Tibial artery (tissue), 4 donors: ENCODE measurements at regions not wholly inside any gene's neighbourhood (a gene's known extent, or its start where the extent isn't known, plus 50 kb on each side); places are given as distances from the start of the nearest gene placed in this dataset.

ENCODE experiments used
- DNase-seq, 2 donors: peaks; one replicate each; pipeline ENCODE4 v3.0.0-alpha.2; 2019
- H3K27ac ChIP-seq, 2 donors: fragments of 200-600 bp; sonication (generic) in 1 of 2; 1 replicate in 1 of 2; 2 replicates in 1 of 2; pipeline ENCODE4 v1.5.1; 2018 to 2019; ENCODE audit warnings: mild to moderate bottlenecking in 1 of 2
- H3K27me3 ChIP-seq, 2 donors: fragments of 200-600 bp; sonication (generic) in 1 of 2; one replicate each; pipeline versions ENCODE4 v1.5.1 to v1.6.0; 2016 to 2019
- H3K36me3 ChIP-seq, 3 donors: fragments of 200-600 bp; sonication (generic) in 2 of 3; one replicate each; pipeline ENCODE4 v1.5.1; 2016 to 2019; ENCODE audit warnings: mild to moderate bottlenecking in 2 of 3
- H3K4me1 ChIP-seq, 4 donors: fragments of 200-600 bp; sonication (generic) in 2 of 4; 1 replicate in 3 of 4; 2 replicates in 1 of 4; pipeline ENCODE4 v1.5.1; 2016 to 2019
- H3K4me3 ChIP-seq, 2 donors: fragments of 200-600 bp; sonication (generic) in 1 of 2; 1 replicate in 1 of 2; 2 replicates in 1 of 2; pipeline ENCODE4 v1.5.1; 2018 to 2019; ENCODE audit warnings: mild to moderate bottlenecking in 2 of 2
- H3K9me3 ChIP-seq, 3 donors: fragments of 200-600 bp; sonication (generic) in 1 of 3; one replicate each; pipeline ENCODE4 v1.5.1; 2016 to 2019
- intact Hi-C: fragments of 100-400 bp; cut with DNase I; formaldehyde crosslinking; loops from one replicate; pipeline ENCODE4 v1.15.0; 2023; ENCODE audit warnings: low total_unique reads
- TF ChIP-seq, protein P1 (sequence below), 2 experiments: fragments of 200-600 bp in 1 of 2; fragments of 450-650 bp in 1 of 2; IDR thresholded peaks; one replicate each; pipeline ENCODE4 v1.5.1; 2017 to 2019; ENCODE audit warnings: antibody characterized with exemption in 2 of 2, mild to moderate bottlenecking in 1 of 2, moderate library complexity in 1 of 2

DNA sequence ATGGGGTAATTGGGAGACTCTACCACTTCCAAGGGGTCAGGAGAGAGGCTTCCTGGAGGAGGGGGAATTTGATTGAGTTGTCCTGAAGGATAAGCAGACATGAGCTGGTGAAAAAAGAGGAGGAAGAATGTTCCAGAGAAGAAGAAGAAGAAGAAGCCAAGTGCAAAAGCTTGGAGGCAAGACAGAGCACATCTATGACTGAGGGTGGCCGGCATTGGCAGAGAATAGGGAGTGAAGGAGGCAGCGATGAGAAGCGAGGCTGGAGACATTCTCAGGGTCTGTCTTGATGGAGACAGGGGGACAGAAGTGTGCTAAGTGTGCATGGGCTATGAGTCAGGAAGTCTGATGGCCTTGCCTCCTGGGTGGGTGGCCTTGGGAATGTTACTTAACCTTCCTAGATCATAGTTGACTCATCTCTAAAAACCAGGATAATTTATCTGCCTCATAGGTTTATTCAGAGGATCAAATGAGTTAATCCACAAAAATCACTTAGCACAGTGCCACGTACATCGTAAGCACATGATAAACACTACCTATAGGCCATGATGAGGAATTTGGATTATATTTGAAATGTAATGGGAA lies 171.7 kb downstream of the ABCC12 start:
- no peak overlapping the region for H3K4me3 ChIP-seq
- H3K4me1 ChIP-seq: no peaks in the 10 kb centered on the region
- no peak overlapping the region for H3K27ac ChIP-seq
- no peaks in the 10 kb centered on the region for H3K9me3 ChIP-seq
- DNase-seq: no peak
- TF ChIP-seq, protein P1, sequence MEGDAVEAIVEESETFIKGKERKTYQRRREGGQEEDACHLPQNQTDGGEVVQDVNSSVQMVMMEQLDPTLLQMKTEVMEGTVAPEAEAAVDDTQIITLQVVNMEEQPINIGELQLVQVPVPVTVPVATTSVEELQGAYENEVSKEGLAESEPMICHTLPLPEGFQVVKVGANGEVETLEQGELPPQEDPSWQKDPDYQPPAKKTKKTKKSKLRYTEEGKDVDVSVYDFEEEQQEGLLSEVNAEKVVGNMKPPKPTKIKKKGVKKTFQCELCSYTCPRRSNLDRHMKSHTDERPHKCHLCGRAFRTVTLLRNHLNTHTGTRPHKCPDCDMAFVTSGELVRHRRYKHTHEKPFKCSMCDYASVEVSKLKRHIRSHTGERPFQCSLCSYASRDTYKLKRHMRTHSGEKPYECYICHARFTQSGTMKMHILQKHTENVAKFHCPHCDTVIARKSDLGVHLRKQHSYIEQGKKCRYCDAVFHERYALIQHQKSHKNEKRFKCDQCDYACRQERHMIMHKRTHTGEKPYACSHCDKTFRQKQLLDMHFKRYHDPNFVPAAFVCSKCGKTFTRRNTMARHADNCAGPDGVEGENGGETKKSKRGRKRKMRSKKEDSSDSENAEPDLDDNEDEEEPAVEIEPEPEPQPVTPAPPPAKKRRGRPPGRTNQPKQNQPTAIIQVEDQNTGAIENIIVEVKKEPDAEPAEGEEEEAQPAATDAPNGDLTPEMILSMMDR (IDR thresholded peaks at IDR 0.05): no peak
- intact Hi-C loops: no loop called here
- H3K27me3 ChIP-seq: no peaks in the 10 kb centered on the region
- no peaks in the 10 kb centered on the region for H3K36me3 ChIP-seq

DNA sequence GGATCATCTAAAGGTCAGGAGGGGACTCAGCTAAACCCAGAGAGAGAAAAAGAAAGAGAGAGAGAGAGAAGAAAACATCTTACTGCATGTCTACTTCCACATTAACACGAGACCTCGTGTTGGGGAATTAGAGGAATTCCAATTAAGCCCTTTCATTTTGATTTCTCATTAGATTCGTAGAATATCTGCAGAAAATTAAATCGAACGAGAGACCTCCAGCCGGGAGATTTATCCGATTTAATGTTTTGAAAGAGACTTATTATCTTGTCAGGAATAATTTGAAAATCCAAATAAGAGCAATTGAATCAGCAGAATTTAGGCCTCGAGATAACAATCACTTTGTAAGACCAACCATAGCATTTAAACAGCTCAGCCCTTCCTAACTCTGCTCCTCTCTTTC lies 175.6 kb downstream of the ABCC12 start:
- Histone ChIP-seq H3K4me3 (no peak overlapping the region), H3K9me3 (no peaks in the 10 kb centered on the region), H3K27ac (no peak overlapping the region), H3K36me3 (no peaks in the 10 kb centered on the region), H3K27me3 (no peaks in the 10 kb centered on the region), H3K4me1 (peaks cover 0 to 5% (median 0%) of the 10 kb centered on the region in 4 donors)
- intact Hi-C loops: no loop called here
- no peak for DNase-seq
- TF ChIP-seq, protein P1 (IDR thresholded peaks at IDR 0.05): no peak

DNA sequence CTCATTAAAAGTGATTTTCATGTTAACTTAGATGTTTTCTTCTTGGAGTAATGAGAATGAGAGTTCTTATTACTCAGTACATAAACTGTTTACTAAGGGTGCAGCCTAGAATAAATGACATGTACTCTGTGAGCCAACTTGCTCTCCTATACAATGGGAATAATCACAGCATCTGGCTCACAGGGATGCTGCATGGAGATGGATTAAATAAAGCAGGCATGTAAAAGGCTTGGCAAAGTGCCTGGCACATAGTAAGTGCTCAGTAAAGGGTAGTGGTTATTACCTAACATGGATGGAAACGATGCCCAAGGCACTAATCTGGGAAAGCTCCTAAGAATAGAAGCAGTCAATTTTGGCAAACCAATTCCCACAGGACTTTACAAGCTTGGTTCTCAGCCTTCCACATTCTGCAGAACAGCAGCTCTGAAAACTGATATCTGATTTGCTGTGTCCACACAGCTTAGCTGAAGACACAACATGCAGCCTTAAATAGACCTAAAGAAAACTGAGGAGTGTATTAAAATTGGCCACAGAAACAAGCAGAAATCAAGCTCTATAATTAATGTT lies 176.1 kb downstream of the ABCC12 start:
- DNase-seq: no peak
- Histone ChIP-seq H3K4me3 (no peak overlapping the region), H3K27me3 (no peaks in the 10 kb centered on the region), H3K27ac (no peak overlapping the region), H3K36me3 (no peaks in the 10 kb centered on the region), H3K9me3 (no peaks in the 10 kb centered on the region), H3K4me1 (peaks cover 0 to 5% (median 0%) of the 10 kb centered on the region in 4 donors)
- TF ChIP-seq, protein P1 (IDR thresholded peaks at IDR 0.05): no peak
- intact Hi-C loops: no loop called here

DNA sequence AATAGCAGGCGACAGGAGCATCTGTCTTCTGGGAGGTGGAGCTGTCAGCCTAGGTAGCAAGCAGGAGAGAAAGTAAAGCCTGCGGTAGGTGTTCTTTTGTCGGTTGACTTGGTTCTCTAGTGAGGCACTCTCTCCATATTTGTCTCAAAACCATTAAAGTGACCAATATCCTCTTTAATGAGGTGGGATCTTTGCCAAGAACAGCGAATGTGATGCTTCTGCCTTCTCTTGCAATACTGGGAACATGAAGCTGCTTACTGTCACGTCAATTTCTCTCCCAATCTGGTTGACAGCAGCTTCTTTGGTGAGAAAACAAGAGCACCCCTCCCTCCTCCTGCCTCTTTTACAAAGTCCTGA lies 176.7 kb downstream of the ABCC12 start:
- Histone ChIP-seq H3K27ac (no peak overlapping the region), H3K36me3 (no peaks in the 10 kb centered on the region), H3K9me3 (no peaks in the 10 kb centered on the region), H3K4me3 (no peak overlapping the region), H3K4me1 (peaks cover 0 to 5% (median 0%) of the 10 kb centered on the region in 4 donors), H3K27me3 (no peaks in the 10 kb centered on the region)
- intact Hi-C loops: no loop called here
- TF ChIP-seq, protein P1 (IDR thresholded peaks at IDR 0.05): no peak
- no peak for DNase-seq

DNA sequence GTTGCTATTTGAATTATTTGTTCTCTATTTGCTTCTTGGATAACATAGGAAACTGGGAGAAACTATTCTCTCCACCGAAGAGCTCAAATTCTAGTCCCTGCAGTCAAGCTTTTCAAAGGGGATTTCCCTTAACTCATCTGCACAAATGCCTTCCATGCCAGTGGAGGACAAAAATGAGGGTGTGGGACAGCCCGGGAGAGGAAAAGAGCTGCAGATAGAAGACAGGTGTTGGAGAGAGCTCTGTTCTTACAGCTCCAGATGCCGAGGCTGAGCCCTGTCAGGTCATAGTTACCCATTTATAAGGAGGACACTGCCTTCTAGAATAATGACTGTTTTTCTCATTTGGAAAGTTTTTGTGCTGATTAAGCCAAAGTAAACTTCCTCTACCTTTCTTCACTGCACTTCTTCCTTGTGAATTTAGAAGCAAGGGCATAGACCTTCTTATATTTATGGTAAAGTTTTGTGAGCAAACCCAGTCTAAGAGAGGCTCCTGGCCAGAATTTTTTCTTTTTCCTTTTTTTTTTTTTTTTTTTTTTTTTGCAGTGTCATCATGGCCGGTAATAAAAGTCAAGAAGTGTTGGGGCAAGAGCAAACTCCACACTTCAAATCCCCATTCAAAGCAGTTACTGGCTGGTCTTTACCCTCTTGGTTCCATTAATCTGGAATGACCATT lies 177.2 kb downstream of the ABCC12 start:
- Histone ChIP-seq H3K4me1 (peaks cover 0 to 5% (median 0%) of the 10 kb centered on the region in 4 donors), H3K27ac (no peak overlapping the region), H3K4me3 (no peak overlapping the region), H3K36me3 (no peaks in the 10 kb centered on the region), H3K9me3 (no peaks in the 10 kb centered on the region), H3K27me3 (no peaks in the 10 kb centered on the region)
- intact Hi-C loops: no loop called here
- TF ChIP-seq, protein P1 (IDR thresholded peaks at IDR 0.05): no peak
- DNase-seq: no peak
